GM21723 (cell line): ENCODE measurements at regions not wholly inside any gene's neighbourhood (a gene's known extent, or its start where the extent isn't known, plus 50 kb on each side); places are given as distances from the start of the nearest gene placed in this dataset.
"Not testable (repeated sequence)": the region's sequence is repeated elsewhere in the genome, so short reads cannot be mapped to it uniquely, and the experiment has no call there.

Experiments
- ATAC-seq: cut with Tn5 transposase; IDR thresholded peaks from one replicate; pipeline ENCODE4 v1.9.1; 2021; ENCODE audit warnings: mild to moderate bottlenecking, moderate library complexity; ENCODE audit not compliant: unreplicated experiment

- ATAC-seq: no peak
These were observed 146.7 kb upstream of the BNIP2 start for GRCh38 chr15:59835776-59836175.

- no peak for ATAC-seq
These were observed 145.4 kb upstream of the BNIP2 start for GRCh38 chr15:59834528-59834927.

GRCh38 chr15:59833366-59833765 lies 144.2 kb upstream of the BNIP2 start:
- ATAC-seq: no peak

- no peak for ATAC-seq
These were observed 141.8 kb upstream of the BNIP2 start for GRCh38 chr15:59830873-59831272.

GRCh38 chr15:59830098-59830497 lies 141.0 kb upstream of the BNIP2 start:
- no peak for ATAC-seq

- ATAC-seq: no peak
These were observed 139.7 kb upstream of the BNIP2 start for GRCh38 chr15:59828861-59829260.

GRCh38 chr15:59828263-59828662 lies 139.1 kb upstream of the BNIP2 start:
- no peak for ATAC-seq

- ATAC-seq: no peak
These were observed 136.8 kb upstream of the BNIP2 start for GRCh38 chr15:59825901-59826300.

- no peak for ATAC-seq
These were observed 132.2 kb upstream of the BNIP2 start for GRCh38 chr15:59821286-59821685.

GRCh38 chr15:59819092-59819491 lies 130.0 kb upstream of the BNIP2 start:
- no peak for ATAC-seq

GRCh38 chr15:59818336-59818735 lies 129.2 kb upstream of the BNIP2 start:
- ATAC-seq: no peak

- ATAC-seq: no peak
These were observed 128.7 kb upstream of the BNIP2 start for GRCh38 chr15:59817834-59818233.

- no peak for ATAC-seq
These were observed 127.9 kb upstream of the BNIP2 start for GRCh38 chr15:59817053-59817452.

GRCh38 chr15:59814409-59814808 lies 125.3 kb upstream of the BNIP2 start:
- ATAC-seq: no peak

- ATAC-seq: no peak
These were observed 123.8 kb upstream of the BNIP2 start for GRCh38 chr15:59812889-59813288.

- no peak for ATAC-seq
These were observed 123.2 kb upstream of the BNIP2 start for GRCh38 chr15:59812250-59812870.

GRCh38 chr15:59803293-59803966 lies 114.3 kb upstream of the BNIP2 start:
- not testable (repeated sequence) for ATAC-seq

GRCh38 chr15:59801649-59802048 lies 112.5 kb upstream of the BNIP2 start:
- ATAC-seq: no peak

GRCh38 chr15:59798605-59798917 lies 109.4 kb upstream of the BNIP2 start:
- no peak for ATAC-seq

- no peak for ATAC-seq
These were observed 108.9 kb upstream of the BNIP2 start for GRCh38 chr15:59797756-59798604.

- ATAC-seq: no peak
These were observed 105.2 kb upstream of the BNIP2 start for GRCh38 chr15:59794229-59794886.

GRCh38 chr15:59792359-59792758 lies 103.2 kb upstream of the BNIP2 start:
- no peak for ATAC-seq
